ENCODE measurements at regions not wholly inside any gene's neighbourhood (a gene's known extent, or its start where the extent isn't known, plus 50 kb on each side); places are given as distances from the start of the nearest gene placed in this dataset.

- Histone ChIP-seq H3K4me3 (no peak overlapping the region), H3K36me3 (no peaks in the 10 kb centered on the region), H3K9me3 (no peaks in the 10 kb centered on the region), H3K27me3 (no peaks in the 10 kb centered on the region), H3K27ac (no peak overlapping the region), H3K4me1 (no peaks in the 10 kb centered on the region)
- TF ChIP-seq, protein P1, sequence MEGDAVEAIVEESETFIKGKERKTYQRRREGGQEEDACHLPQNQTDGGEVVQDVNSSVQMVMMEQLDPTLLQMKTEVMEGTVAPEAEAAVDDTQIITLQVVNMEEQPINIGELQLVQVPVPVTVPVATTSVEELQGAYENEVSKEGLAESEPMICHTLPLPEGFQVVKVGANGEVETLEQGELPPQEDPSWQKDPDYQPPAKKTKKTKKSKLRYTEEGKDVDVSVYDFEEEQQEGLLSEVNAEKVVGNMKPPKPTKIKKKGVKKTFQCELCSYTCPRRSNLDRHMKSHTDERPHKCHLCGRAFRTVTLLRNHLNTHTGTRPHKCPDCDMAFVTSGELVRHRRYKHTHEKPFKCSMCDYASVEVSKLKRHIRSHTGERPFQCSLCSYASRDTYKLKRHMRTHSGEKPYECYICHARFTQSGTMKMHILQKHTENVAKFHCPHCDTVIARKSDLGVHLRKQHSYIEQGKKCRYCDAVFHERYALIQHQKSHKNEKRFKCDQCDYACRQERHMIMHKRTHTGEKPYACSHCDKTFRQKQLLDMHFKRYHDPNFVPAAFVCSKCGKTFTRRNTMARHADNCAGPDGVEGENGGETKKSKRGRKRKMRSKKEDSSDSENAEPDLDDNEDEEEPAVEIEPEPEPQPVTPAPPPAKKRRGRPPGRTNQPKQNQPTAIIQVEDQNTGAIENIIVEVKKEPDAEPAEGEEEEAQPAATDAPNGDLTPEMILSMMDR (IDR thresholded peaks at IDR 0.05) = no peak
- TF ChIP-seq EP300 (IDR thresholded peaks at IDR 0.05) (no peak), POLR2A (IDR thresholded peaks at IDR 0.05) (no peak)
- WGBS, 2 donors = 75 to 84% methylated on average over 3 of the region's 3 CpGs
- DNase-seq (ENCODE audit: low spot score in 2 of 2) = no peak
Observed at GRCh38 chr17:33651686-33652085, 358.6 kb upstream of the ASIC2 start.

GRCh38 chr17:33652731-33653398, 359.8 kb upstream of the ASIC2 start:
- Histone ChIP-seq H3K4me1 (no peaks in the 10 kb centered on the region), H3K27me3 (no peaks in the 10 kb centered on the region), H3K4me3 (no peak overlapping the region), H3K9me3 (no peaks in the 10 kb centered on the region), H3K27ac (no peak overlapping the region), H3K36me3 (no peaks in the 10 kb centered on the region)
- TF ChIP-seq, protein P1 (IDR thresholded peaks at IDR 0.05) = no peak
- no peak for TF ChIP-seq EP300 (IDR thresholded peaks at IDR 0.05)
- TF ChIP-seq POLR2A (IDR thresholded peaks at IDR 0.05) = no peak
- 68 to 77% methylated on average over 6 of the region's 6 CpGs for WGBS, 2 donors
- DNase-seq (ENCODE audit: low spot score in 2 of 2) = no peak

DNA sequence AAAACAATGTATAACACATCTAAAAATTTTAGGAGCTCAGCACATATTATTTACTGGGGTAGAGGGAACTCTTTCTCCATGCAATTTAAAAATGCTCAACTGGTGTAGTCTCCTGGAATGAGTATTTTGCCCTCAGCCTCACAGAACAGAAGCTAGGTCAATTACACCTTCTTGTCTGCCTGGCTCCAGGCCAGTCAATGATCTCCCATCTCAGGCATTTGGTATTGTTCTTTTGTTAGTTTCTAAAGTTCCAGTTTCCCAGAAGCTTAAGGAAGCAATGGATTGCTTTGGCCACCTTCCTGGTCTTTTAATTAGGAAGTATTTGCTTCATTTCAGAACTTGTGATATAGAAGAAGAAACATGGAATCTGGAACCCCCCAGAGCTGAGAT, 360.3 kb upstream of the ASIC2 start:
- H3K4me3 ChIP-seq = no peak overlapping the region
- no peaks in the 10 kb centered on the region for H3K36me3 ChIP-seq
- H3K4me1 ChIP-seq = no peaks in the 10 kb centered on the region
- no peaks in the 10 kb centered on the region for H3K27me3 ChIP-seq
- TF ChIP-seq EP300 (IDR thresholded peaks at IDR 0.05) = no peak
- H3K27ac ChIP-seq = no peak overlapping the region
- no peak for DNase-seq (ENCODE audit: low spot score in 2 of 2)
- no peaks in the 10 kb centered on the region for H3K9me3 ChIP-seq

- Histone ChIP-seq H3K27me3 (no peaks in the 10 kb centered on the region), H3K9me3 (no peaks in the 10 kb centered on the region), H3K36me3 (no peaks in the 10 kb centered on the region), H3K4me1 (no peaks in the 10 kb centered on the region), H3K27ac (no peak overlapping the region), H3K4me3 (no peak overlapping the region)
- no peak for DNase-seq (ENCODE audit: low spot score in 2 of 2)
- WGBS, 2 donors = 34 to 45% methylated on average over 3 to 4 of the region's 4 CpGs
- no peak for TF ChIP-seq POLR2A (IDR thresholded peaks at IDR 0.05)
- TF ChIP-seq EP300 (IDR thresholded peaks at IDR 0.05) = no peak
- TF ChIP-seq, protein P1 (IDR thresholded peaks at IDR 0.05) = no peak
Observed at GRCh38 chr17:33657181-33657580, 364.1 kb upstream of the ASIC2 start.

- no peak for TF ChIP-seq POLR2A (IDR thresholded peaks at IDR 0.05)
- no peak for TF ChIP-seq EP300 (IDR thresholded peaks at IDR 0.05)
- DNase-seq (ENCODE audit: low spot score in 2 of 2) = no peak
- H3K9me3 ChIP-seq = no peaks in the 10 kb centered on the region
- no peaks in the 10 kb centered on the region for H3K36me3 ChIP-seq
- H3K4me3 ChIP-seq = no peak overlapping the region
- H3K4me1 ChIP-seq = no peaks in the 10 kb centered on the region
- H3K27me3 ChIP-seq = no peaks in the 10 kb centered on the region
- 68 to 82% methylated on average over 3 of the region's 3 CpGs for WGBS, 2 donors
- H3K27ac ChIP-seq = no peak overlapping the region
Observed at GRCh38 chr17:33661975-33662374, 368.9 kb upstream of the ASIC2 start.

DNA sequence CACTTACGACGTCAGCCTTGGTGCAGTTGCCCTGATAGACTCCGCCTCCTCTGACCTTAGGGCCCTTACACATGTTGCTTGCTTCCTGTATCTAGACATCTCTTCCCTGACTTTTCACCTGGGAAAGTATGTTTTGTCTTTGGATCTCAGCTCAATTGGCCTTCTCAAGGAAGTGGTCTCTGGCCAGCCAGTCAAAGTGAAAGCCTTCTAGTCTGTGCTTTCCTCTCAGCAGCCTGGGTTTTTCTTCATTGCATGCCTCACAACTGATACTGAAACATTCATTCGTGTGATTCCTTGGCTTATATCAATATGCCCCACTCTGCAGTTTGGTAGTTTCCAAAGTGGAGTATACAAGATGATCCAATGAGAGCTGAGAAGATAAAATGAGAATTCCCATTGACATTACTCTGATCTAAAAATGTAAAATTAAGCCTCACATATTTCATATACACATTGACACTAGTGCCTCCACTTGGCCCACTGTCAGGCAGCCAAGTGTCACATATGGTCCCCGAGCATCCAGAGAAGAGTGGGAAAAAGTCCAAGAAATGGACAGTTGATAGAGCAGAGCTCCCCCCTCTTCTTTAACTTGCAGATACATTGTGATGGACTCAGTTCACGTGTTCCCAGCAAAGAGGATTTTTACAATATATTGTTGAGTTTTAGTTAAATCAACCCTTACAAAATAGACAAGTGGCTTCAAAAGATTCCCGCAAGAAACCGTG, 371.2 kb upstream of the ASIC2 start:
- no peak overlapping the region for H3K4me3 ChIP-seq
- H3K9me3 ChIP-seq = no peaks in the 10 kb centered on the region
- DNase-seq (ENCODE audit: low spot score in 2 of 2) = no peak
- no peak overlapping the region for H3K27ac ChIP-seq
- WGBS, 2 donors = 76% methylated on average over 8 of the region's 8 CpGs
- TF ChIP-seq, protein P1 (IDR thresholded peaks at IDR 0.05) = no peak
- TF ChIP-seq POLR2A (IDR thresholded peaks at IDR 0.05) = no peak
- no peak for TF ChIP-seq EP300 (IDR thresholded peaks at IDR 0.05)
- no peaks in the 10 kb centered on the region for H3K4me1 ChIP-seq
- H3K27me3 ChIP-seq = no peaks in the 10 kb centered on the region
- no peaks in the 10 kb centered on the region for H3K36me3 ChIP-seq
